Osteocyte (in vitro differentiated cells): ENCODE measurements at regions not wholly inside any gene's neighbourhood (a gene's known extent, or its start where the extent isn't known, plus 50 kb on each side); places are given as distances from the start of the nearest gene placed in this dataset.

Source experiments
- DNase-seq: peaks from one replicate; pipeline ENCODE4 v3.0.0; 2021; ENCODE audit warnings: mixed read lengths; ENCODE audit not compliant: unreplicated experiment; ENCODE audit errors: extremely low spot score
- H3K27ac Mint-ChIP-seq: one replicate; pipeline ENCODE4 v1.8.0; 2021; ENCODE audit warnings: mild to moderate bottlenecking, mixed read lengths; ENCODE audit not compliant: unreplicated experiment
- H3K27me3 Mint-ChIP-seq: one replicate; pipeline ENCODE4 v1.8.0; 2021; ENCODE audit warnings: mixed read lengths; ENCODE audit not compliant: unreplicated experiment
- H3K36me3 Mint-ChIP-seq: one replicate; pipeline ENCODE4 v1.8.0; 2021; ENCODE audit warnings: mixed read lengths; ENCODE audit not compliant: unreplicated experiment
- H3K4me1 Mint-ChIP-seq: one replicate; pipeline ENCODE4 v1.8.0; 2021; ENCODE audit warnings: mixed read lengths; ENCODE audit not compliant: unreplicated experiment
- H3K4me3 Mint-ChIP-seq: one replicate; pipeline ENCODE4 v1.8.0; 2021; ENCODE audit warnings: mild to moderate bottlenecking, moderate library complexity, mixed read lengths; ENCODE audit not compliant: unreplicated experiment
- H3K9me3 Mint-ChIP-seq: one replicate; pipeline ENCODE4 v1.8.0; 2021; ENCODE audit warnings: mixed read lengths; ENCODE audit not compliant: unreplicated experiment
- TF ChIP-seq, protein P1 (sequence below): fragments of 200-600 bp; sonication (generic); IDR thresholded peaks from 2 replicates; pipeline ENCODE4 v1.5.0; 2021; ENCODE audit warnings: antibody characterized with exemption, mild to moderate bottlenecking, moderate library complexity

GRCh38 chr5:143713047-143714003 is 98.6 kb upstream of the HMHB1 start:
- Mint-ChIP-seq H3K4me1 (peaks cover 33% of the 10 kb centered on the region), H3K4me3 (no peak overlapping the region), H3K27me3 (no peaks in the 10 kb centered on the region), H3K27ac (no peak overlapping the region), H3K36me3 (no peaks in the 10 kb centered on the region), H3K9me3 (no peaks in the 10 kb centered on the region)
- TF ChIP-seq, protein P1, sequence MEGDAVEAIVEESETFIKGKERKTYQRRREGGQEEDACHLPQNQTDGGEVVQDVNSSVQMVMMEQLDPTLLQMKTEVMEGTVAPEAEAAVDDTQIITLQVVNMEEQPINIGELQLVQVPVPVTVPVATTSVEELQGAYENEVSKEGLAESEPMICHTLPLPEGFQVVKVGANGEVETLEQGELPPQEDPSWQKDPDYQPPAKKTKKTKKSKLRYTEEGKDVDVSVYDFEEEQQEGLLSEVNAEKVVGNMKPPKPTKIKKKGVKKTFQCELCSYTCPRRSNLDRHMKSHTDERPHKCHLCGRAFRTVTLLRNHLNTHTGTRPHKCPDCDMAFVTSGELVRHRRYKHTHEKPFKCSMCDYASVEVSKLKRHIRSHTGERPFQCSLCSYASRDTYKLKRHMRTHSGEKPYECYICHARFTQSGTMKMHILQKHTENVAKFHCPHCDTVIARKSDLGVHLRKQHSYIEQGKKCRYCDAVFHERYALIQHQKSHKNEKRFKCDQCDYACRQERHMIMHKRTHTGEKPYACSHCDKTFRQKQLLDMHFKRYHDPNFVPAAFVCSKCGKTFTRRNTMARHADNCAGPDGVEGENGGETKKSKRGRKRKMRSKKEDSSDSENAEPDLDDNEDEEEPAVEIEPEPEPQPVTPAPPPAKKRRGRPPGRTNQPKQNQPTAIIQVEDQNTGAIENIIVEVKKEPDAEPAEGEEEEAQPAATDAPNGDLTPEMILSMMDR, result no peak
- DNase-seq, result no peak

- TF ChIP-seq, protein P1, result no peak
- H3K4me3 Mint-ChIP-seq, result no peak overlapping the region
- no peaks in the 10 kb centered on the region for H3K9me3 Mint-ChIP-seq
- H3K4me1 Mint-ChIP-seq, result peaks cover 12% of the 10 kb centered on the region
- H3K27me3 Mint-ChIP-seq, result no peaks in the 10 kb centered on the region
- no peak overlapping the region for H3K27ac Mint-ChIP-seq
- no peak for DNase-seq
- no peaks in the 10 kb centered on the region for H3K36me3 Mint-ChIP-seq
Observed at GRCh38 chr5:143708672-143709071, 103.3 kb upstream of the HMHB1 start.

DNA sequence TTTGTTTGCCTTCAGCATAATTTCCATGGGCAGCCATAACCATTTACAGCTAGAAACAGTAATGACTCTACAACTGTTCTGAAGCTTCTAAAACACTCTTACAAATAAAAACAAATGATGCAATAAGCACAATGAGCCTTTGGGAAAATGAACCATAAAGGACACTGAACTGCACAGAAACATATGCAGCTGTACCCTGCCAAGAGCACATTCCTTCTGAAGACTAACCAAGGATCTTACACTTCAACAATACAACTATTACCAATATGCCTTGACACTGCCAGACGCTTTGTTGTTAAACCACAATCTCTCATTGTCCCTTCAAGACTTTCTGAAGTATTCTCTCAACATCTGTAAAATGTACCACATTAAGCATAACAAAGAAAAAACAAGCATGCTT is 104.2 kb upstream of the HMHB1 start:
- DNase-seq, result no peak
- Mint-ChIP-seq H3K4me1 (peaks cover 6% of the 10 kb centered on the region), H3K9me3 (no peaks in the 10 kb centered on the region), H3K27ac (no peak overlapping the region), H3K27me3 (no peaks in the 10 kb centered on the region), H3K36me3 (no peaks in the 10 kb centered on the region), H3K4me3 (no peak overlapping the region)
- TF ChIP-seq, protein P1, result no peak

- DNase-seq, result no peak
Observed at GRCh38 chr5:143705381-143705780, 106.6 kb upstream of the HMHB1 start.

GRCh38 chr5:143703659-143704058 is 108.3 kb upstream of the HMHB1 start:
- Mint-ChIP-seq H3K27me3 (no peaks in the 10 kb centered on the region), H3K9me3 (no peaks in the 10 kb centered on the region), H3K4me1 (peaks cover 10% of the 10 kb centered on the region), H3K4me3 (no peak overlapping the region), H3K27ac (no peak overlapping the region), H3K36me3 (no peaks in the 10 kb centered on the region)
- no peak for DNase-seq
- TF ChIP-seq, protein P1, result no peak

More at GRCh38 chr5:143705381-143705780, 106.6 kb upstream of the HMHB1 start:
- H3K36me3 Mint-ChIP-seq, result no peaks in the 10 kb centered on the region
- H3K4me3 Mint-ChIP-seq, result no peak overlapping the region
- no peaks in the 10 kb centered on the region for H3K27me3 Mint-ChIP-seq
- no peaks in the 10 kb centered on the region for H3K9me3 Mint-ChIP-seq
- H3K27ac Mint-ChIP-seq, result no peak overlapping the region
- H3K4me1 Mint-ChIP-seq, result peaks cover 6% of the 10 kb centered on the region
- TF ChIP-seq, protein P1, result no peak
